ENCODE measurements at regions not wholly inside any gene's neighbourhood (a gene's known extent, or its start where the extent isn't known, plus 50 kb on each side); places are given as distances from the start of the nearest gene placed in this dataset.

GRCh38 chr2:217329023-217329431 lies 469.2 kb upstream of the TNP1 start:
- no peak for DNase-seq

- DNase-seq = no peak
These were observed 468.7 kb upstream of the TNP1 start for GRCh38 chr2:217328622-217328978.

GRCh38 chr2:217327953-217328621 lies 468.2 kb upstream of the TNP1 start:
- no peak for DNase-seq

- DNase-seq = no peak
These were observed 466.6 kb upstream of the TNP1 start for GRCh38 chr2:217326238-217327022.

GRCh38 chr2:217325816-217326215 lies 466.0 kb upstream of the TNP1 start:
- no peak for DNase-seq

GRCh38 chr2:217325251-217325650 lies 465.4 kb upstream of the TNP1 start:
- peak; percentile 36 for DNase-seq

GRCh38 chr2:217316743-217317142 lies 456.9 kb upstream of the TNP1 start:
- no peak for DNase-seq

GRCh38 chr2:217314021-217314460 lies 454.2 kb upstream of the TNP1 start:
- DNase-seq = no peak

- no peak for DNase-seq
These were observed 453.5 kb upstream of the TNP1 start for GRCh38 chr2:217313386-217313785.

GRCh38 chr2:217309056-217309455 lies 449.2 kb upstream of the TNP1 start:
- DNase-seq = no peak

GRCh38 chr2:217307023-217307422 lies 447.2 kb upstream of the TNP1 start:
- DNase-seq = no peak

GRCh38 chr2:217305882-217306281 lies 446.0 kb upstream of the TNP1 start:
- DNase-seq = no peak

- no peak for DNase-seq
These were observed 444.7 kb upstream of the TNP1 start for GRCh38 chr2:217304582-217304981.

- no peak for DNase-seq
These were observed 443.0 kb upstream of the TNP1 start for GRCh38 chr2:217302856-217303255.

- no peak for DNase-seq
These were observed 441.5 kb upstream of the TNP1 start for GRCh38 chr2:217301142-217301925.

- DNase-seq = no peak
These were observed 439.7 kb upstream of the TNP1 start for GRCh38 chr2:217299590-217299989.

GRCh38 chr2:217297096-217297495 lies 437.2 kb upstream of the TNP1 start:
- no peak for DNase-seq

- no peak for DNase-seq
These were observed 435.0 kb upstream of the TNP1 start for GRCh38 chr2:217294818-217295217.

GRCh38 chr2:217294211-217294610 lies 434.3 kb upstream of the TNP1 start:
- DNase-seq = no peak

- DNase-seq = no peak
These were observed 433.7 kb upstream of the TNP1 start for GRCh38 chr2:217293607-217294006.

- DNase-seq = no peak
These were observed 433.2 kb upstream of the TNP1 start for GRCh38 chr2:217293046-217293445.

GRCh38 chr2:217291259-217291658 lies 431.4 kb upstream of the TNP1 start:
- DNase-seq = no peak

GRCh38 chr2:217290467-217290866 lies 430.6 kb upstream of the TNP1 start:
- DNase-seq = no peak

GRCh38 chr2:217289907-217290280 lies 430.0 kb upstream of the TNP1 start:
- peak; percentile 94 for DNase-seq

Measured in NCI-H1436 treated with DMSO at 0.1 percent for 48 hours (cell line).